Ishikawa (cell line): ENCODE measurements at regions not wholly inside any gene's neighbourhood (a gene's known extent, or its start where the extent isn't known, plus 50 kb on each side); places are given as distances from the start of the nearest gene placed in this dataset.

Experiments
- CEBPB ChIP-seq: IDR thresholded peaks from 2 replicates; pipeline ENCODE4 v1.6.1; 2012
- CREB1 ChIP-seq: IDR thresholded peaks from 2 replicates; pipeline ENCODE4 v1.6.1; 2012; ENCODE audit warnings: low read depth
- EGR1 ChIP-seq: IDR thresholded peaks from 2 replicates; pipeline ENCODE4 v1.6.1; 2012
- EP300 ChIP-seq: IDR thresholded peaks from 2 replicates; pipeline ENCODE4 v1.6.1; 2012; ENCODE audit warnings: borderline replicate concordance
- FOXM1 ChIP-seq: IDR thresholded peaks from 2 replicates; pipeline ENCODE4 v1.6.1; 2012; ENCODE audit warnings: low read depth, borderline replicate concordance
- MAX ChIP-seq: IDR thresholded peaks from 2 replicates; pipeline ENCODE4 v1.6.1; 2012
- NFIC ChIP-seq: IDR thresholded peaks from 2 replicates; pipeline ENCODE4 v1.6.1; 2012
- RAD21 ChIP-seq: IDR thresholded peaks from 2 replicates; pipeline ENCODE4 v1.6.1; 2012; ENCODE audit warnings: low read depth
- REST ChIP-seq: IDR thresholded peaks from 2 replicates; pipeline ENCODE4 v1.6.1; 2012; ENCODE audit warnings: low read depth, mild to moderate bottlenecking
- TAF1 ChIP-seq: IDR thresholded peaks from 2 replicates; pipeline ENCODE4 v1.6.1; 2012; ENCODE audit warnings: low read depth, mild to moderate bottlenecking
- TCF12 ChIP-seq: IDR thresholded peaks from 2 replicates; pipeline ENCODE4 v1.6.1; 2012; ENCODE audit warnings: low read depth
- TEAD4 ChIP-seq: IDR thresholded peaks from 2 replicates; pipeline ENCODE4 v1.6.1; 2012
- USF1 ChIP-seq: IDR thresholded peaks from 2 replicates; pipeline ENCODE4 v1.6.1; 2012
- YY1 ChIP-seq: IDR thresholded peaks from 2 replicates; pipeline ENCODE4 v1.6.1; 2012; ENCODE audit warnings: low read depth
- ZBTB7A ChIP-seq: IDR thresholded peaks from 2 replicates; pipeline ENCODE4 v1.6.1; 2012; ENCODE audit warnings: low read depth

- TF ChIP-seq REST (no peak), NFIC (no peak)
Observed at GRCh38 chr3:187795207-187795960, 50.1 kb upstream of the BCL6 start.

- TF ChIP-seq USF1, result no peak
- no peak for TF ChIP-seq MAX
- TF ChIP-seq ZBTB7A, result no peak
Observed at GRCh38 chr3:187798126-187798525, 52.9 kb upstream of the BCL6 start.

- TF ChIP-seq EP300 (no peak), TAF1 (no peak), MAX (no peak)
Observed at GRCh38 chr3:187798531-187799530, 53.6 kb upstream of the BCL6 start.

GRCh38 chr3:187799942-187800641 is 54.8 kb upstream of the BCL6 start:
- TF ChIP-seq YY1 (no peak), MAX (no peak), USF1 (no peak), EGR1 (no peak), NFIC (no peak), FOXM1 (no peak), TCF12 (no peak), REST (no peak), CREB1 (no peak), TAF1 (no peak), TEAD4 (no peak), CEBPB (no peak), RAD21 (no peak), ZBTB7A (no peak), EP300 (no peak)

GRCh38 chr3:187801152-187801551 is 55.9 kb upstream of the BCL6 start:
- no peak for TF ChIP-seq REST
- TF ChIP-seq YY1, result no peak
- TF ChIP-seq CREB1, result no peak
- TF ChIP-seq EP300, result no peak
- no peak for TF ChIP-seq MAX
- TF ChIP-seq ZBTB7A, result no peak
- no peak for TF ChIP-seq TEAD4
- TF ChIP-seq TCF12, result no peak
- no peak for TF ChIP-seq TAF1
- TF ChIP-seq USF1, result no peak
- TF ChIP-seq CEBPB, result no peak
- TF ChIP-seq EGR1, result no peak
- TF ChIP-seq FOXM1, result no peak
- no peak for TF ChIP-seq NFIC
- no peak for TF ChIP-seq RAD21
